ENCODE measurements at regions not wholly inside any gene's neighbourhood (a gene's known extent, or its start where the extent isn't known, plus 50 kb on each side); places are given as distances from the start of the nearest gene placed in this dataset.

DNA sequence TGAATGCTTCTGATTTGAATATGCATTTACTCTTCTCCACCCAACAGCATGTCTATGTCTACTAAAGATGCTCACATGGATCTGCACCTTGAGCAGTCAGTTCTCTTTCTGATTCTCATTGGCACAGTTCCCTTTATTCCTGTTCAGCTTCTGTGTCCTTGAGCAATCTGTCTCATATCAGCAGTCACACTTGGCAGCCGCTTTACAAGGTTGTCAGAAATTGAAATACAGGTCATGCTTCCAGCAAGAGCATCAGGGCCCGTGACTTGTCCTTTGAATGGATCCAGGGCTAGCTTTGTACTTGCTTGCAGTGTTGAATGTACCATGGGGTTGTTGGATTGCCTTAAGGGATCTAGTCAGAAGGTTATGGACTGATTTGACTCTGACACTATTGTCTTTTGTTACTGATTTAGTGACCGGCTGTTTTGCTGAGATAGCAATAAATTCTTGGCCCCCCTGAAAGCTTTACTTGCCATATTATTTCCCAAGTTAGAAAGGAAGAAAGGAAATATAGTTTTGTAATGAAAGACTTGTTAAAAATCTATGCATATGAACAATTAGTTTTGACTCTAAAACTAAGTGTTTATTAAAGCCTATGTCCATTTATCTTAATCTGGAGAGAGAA is 273.4 kb upstream of the ISL1 start:
- TF ChIP-seq CTCF (IDR thresholded peaks at IDR 0.05) (no peak), POLR2A (IDR thresholded peaks at IDR 0.05) (no peak)
